GM23248 (cell line): ENCODE measurements at regions not wholly inside any gene's neighbourhood (a gene's known extent, or its start where the extent isn't known, plus 50 kb on each side); places are given as distances from the start of the nearest gene placed in this dataset.

Source experiments
- DNase-seq: peaks from one replicate; pipeline ENCODE4 v3.0.0-alpha.2; 2015
- H2AFZ ChIP-seq: fragments of 200-600 bp; sonication (generic); 2 replicates; pipeline ENCODE4 v1.6.1; 2016; ENCODE audit warnings: antibody characterized with exemption
- H3F3A ChIP-seq: fragments of 200-600 bp; sonication (generic); 2 replicates; pipeline ENCODE4 v1.6.1; 2016; ENCODE audit warnings: mild to moderate bottlenecking, antibody characterized with exemption, mixed run types; ENCODE audit not compliant: insufficient read depth
- H3K27ac ChIP-seq: fragments of 200-600 bp; sonication (generic); 2 replicates; pipeline ENCODE4 v1.5.1; 2016; ENCODE audit warnings: mild to moderate bottlenecking
- H3K27me3 ChIP-seq: fragments of 200-600 bp; sonication (generic); replicated peaks from 2 replicates; pipeline ENCODE4 v1.6.1; 2016; ENCODE audit warnings: mild to moderate bottlenecking; ENCODE audit not compliant: insufficient read depth
- H3K36me3 ChIP-seq: fragments of 200-600 bp; sonication (generic); 2 replicates; pipeline ENCODE4 v1.6.1; 2016; ENCODE audit warnings: low read depth, mild to moderate bottlenecking
- H3K4me1 ChIP-seq: fragments of 200-600 bp; sonication (generic); 2 replicates; pipeline ENCODE4 v1.6.1; 2016; ENCODE audit warnings: mild to moderate bottlenecking; ENCODE audit not compliant: insufficient read depth
- H3K4me2 ChIP-seq: fragments of 200-600 bp; sonication (generic); one replicate; pipeline ENCODE4 v1.6.1; 2016; ENCODE audit warnings: mild to moderate bottlenecking; ENCODE audit not compliant: unreplicated experiment
- H3K4me3 ChIP-seq: fragments of 200-600 bp; sonication (generic); 2 replicates; pipeline ENCODE4 v1.5.1; 2016; ENCODE audit warnings: mild to moderate bottlenecking
- H3K79me2 ChIP-seq: fragments of 200-600 bp; sonication (generic); 2 replicates; pipeline ENCODE4 v1.6.1; 2016; ENCODE audit warnings: mild to moderate bottlenecking; ENCODE audit not compliant: insufficient read depth
- H3K9ac ChIP-seq: fragments of 200-600 bp; sonication (generic); 2 replicates; pipeline ENCODE4 v1.6.1; 2016; ENCODE audit warnings: mild to moderate bottlenecking
- H3K9me2 ChIP-seq: fragments of 200-600 bp; sonication (generic); 2 replicates; pipeline ENCODE4 v1.6.1; 2016; ENCODE audit warnings: mixed run types, mild to moderate bottlenecking, moderate library complexity; ENCODE audit not compliant: insufficient read depth
- H3K9me3 ChIP-seq: fragments of 200-600 bp; sonication (generic); one replicate; pipeline ENCODE4 v1.6.1; 2017; ENCODE audit warnings: low read depth
- H4K20me1 ChIP-seq: fragments of 200-600 bp; sonication (generic); 2 replicates; pipeline ENCODE4 v1.6.0; 2016; ENCODE audit not compliant: insufficient read depth
- EZH2 ChIP-seq: fragments of 200-600 bp; sonication (generic); IDR thresholded peaks from 2 replicates; pipeline ENCODE4 v1.6.1; 2018; ENCODE audit warnings: antibody characterized with exemption, mild to moderate bottlenecking; ENCODE audit not compliant: insufficient read depth, poor library complexity, severe bottlenecking
- EZH2phosphoT487 ChIP-seq: fragments of 200-600 bp; sonication (generic); IDR thresholded peaks from 2 replicates; pipeline ENCODE4 v1.6.1; 2018; ENCODE audit warnings: antibody characterized with exemption, moderate library complexity, mild to moderate bottlenecking, low read depth; ENCODE audit not compliant: insufficient read depth
- WGBS, 2 experiments: methylation state at CpG; one replicate each; pipeline ENCODE4 v1.1.6; 2015 to 2017; ENCODE audit warnings: low lambda C conversion rate in 2 of 2, low coverage in 1 of 2; ENCODE audit errors: missing lambda C conversion rate in 2 of 2; 5-methylcytosine and 5-hydroxymethylcytosine counted together
- in situ Hi-C: fragments of 300-500 bp; cut with MboI; formaldehyde crosslinking; loops from 2 replicates; pipeline ENCODE4 v1.15.0; 2020

DNA sequence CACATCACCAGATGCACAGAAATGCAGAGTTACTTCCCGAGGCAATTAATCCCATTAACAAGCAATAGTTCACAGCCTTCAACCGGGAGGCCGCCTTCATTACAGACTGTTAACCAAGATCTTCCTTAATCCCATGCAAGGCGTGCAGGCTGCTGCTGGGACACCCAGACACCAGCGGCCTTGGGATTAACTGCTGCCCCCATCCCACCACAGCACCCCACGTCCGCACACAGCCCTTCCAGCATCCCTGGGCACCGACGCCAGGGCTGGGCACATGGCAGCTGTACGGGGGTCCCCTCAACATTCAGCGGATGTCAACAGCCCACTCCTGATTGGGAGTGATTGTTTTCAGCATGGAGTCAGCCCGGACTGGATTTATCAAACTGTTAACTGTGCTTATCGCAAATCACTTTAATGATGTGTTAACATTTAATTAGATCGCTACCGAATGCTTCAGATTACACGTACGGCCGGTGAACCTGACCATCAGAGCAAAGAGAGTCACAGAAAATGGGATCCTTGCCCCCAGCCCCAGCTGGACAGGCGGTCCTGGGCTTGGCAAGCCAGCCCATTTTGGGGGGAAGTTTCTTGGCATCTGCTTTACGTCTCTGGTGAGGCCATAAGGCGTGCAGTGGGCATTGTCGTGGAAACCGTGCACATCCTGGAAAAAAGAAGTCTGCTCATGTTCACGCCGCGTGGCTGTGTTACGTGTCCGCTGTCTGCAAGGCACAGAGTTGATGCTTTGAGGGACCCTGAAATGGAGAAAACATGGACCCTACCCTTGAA is 126.4 kb downstream of the HMX1 start:
- H3K4me2 ChIP-seq, result no peak overlapping the region
- WGBS, 2 experiments, result 32 to 37% methylated on average over 28 of the region's 28 CpGs

DNA sequence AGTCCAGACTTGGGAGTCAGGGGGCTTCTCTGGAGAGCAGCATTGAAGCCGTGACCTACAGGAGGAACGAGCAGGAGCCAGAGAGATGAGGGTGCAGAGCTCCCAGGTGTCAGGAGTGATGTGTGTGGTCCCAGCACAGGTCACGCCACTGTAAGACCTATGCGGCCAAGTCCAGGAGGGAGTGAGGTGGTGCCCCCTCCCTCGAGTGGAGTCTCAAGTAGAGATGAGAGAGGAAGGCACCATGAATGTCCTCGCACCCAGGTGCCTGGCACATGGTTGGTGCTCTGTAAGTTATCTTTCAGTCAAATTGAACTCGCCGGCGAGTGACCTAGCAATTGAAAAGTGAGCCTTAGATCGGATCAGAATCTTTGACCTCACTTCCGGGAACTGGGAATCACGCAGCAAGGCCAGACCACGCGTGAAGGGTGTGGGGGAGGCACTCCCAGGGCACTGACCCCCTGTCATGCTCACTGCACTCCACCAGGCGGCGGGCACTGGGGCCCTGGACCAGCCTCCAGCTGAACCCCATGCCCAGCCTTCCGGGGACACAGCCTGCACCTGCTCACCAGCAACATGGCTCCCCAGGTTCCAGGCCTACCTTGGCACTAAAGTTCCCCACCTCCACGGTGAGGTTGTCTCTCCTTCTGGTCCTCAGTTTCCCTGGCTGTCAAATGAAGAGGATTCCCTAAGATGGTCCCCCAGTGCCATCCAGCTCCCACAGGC is 127.4 kb downstream of the HMX1 start:
- no peak for TF ChIP-seq EZH2
- TF ChIP-seq EZH2phosphoT487, result no peak
- H3K9ac ChIP-seq, result no peak overlapping the region
- H3F3A ChIP-seq, result no peaks in the 10 kb centered on the region
- peaks cover 4% of the 10 kb centered on the region; the same call in 1 of the 2 replicates for H3K27me3 ChIP-seq
- H3K79me2 ChIP-seq, result no peaks in the 10 kb centered on the region
- 47 to 53% methylated on average over 18 of the region's 18 CpGs for WGBS, 2 experiments
- no peak overlapping the region for H3K27ac ChIP-seq
- H3K4me2 ChIP-seq, result no peak overlapping the region
- no peaks in the 10 kb centered on the region for H3K9me3 ChIP-seq
- H4K20me1 ChIP-seq, result no peaks in the 10 kb centered on the region
- no peak for DNase-seq
- H3K4me3 ChIP-seq, result no peak overlapping the region
- in situ Hi-C loops, result no loop called here
- no peaks in the 10 kb centered on the region for H3K9me2 ChIP-seq
- H3K4me1 ChIP-seq, result no peaks in the 10 kb centered on the region
- no peak overlapping the region for H2AFZ ChIP-seq
- no peaks in the 10 kb centered on the region for H3K36me3 ChIP-seq

More for the DNA sequence above, 126.4 kb downstream of the HMX1 start:
- Histone ChIP-seq H3K4me3 (no peak overlapping the region), H3K9me3 (no peaks in the 10 kb centered on the region), H3K27ac (no peak overlapping the region), H3K9ac (no peak overlapping the region), H3K9me2 (no peaks in the 10 kb centered on the region), H3K27me3 (peaks cover 4% of the 10 kb centered on the region; the same call in 1 of the 2 replicates), H3K79me2 (no peaks in the 10 kb centered on the region), H3K4me1 (no peaks in the 10 kb centered on the region), H3F3A (no peaks in the 10 kb centered on the region), H3K36me3 (no peaks in the 10 kb centered on the region), H2AFZ (no peak overlapping the region), H4K20me1 (no peaks in the 10 kb centered on the region)
- no peak for DNase-seq
- TF ChIP-seq EZH2phosphoT487 (no peak), EZH2 (no peak)
- in situ Hi-C loops, result no loop called here

DNA sequence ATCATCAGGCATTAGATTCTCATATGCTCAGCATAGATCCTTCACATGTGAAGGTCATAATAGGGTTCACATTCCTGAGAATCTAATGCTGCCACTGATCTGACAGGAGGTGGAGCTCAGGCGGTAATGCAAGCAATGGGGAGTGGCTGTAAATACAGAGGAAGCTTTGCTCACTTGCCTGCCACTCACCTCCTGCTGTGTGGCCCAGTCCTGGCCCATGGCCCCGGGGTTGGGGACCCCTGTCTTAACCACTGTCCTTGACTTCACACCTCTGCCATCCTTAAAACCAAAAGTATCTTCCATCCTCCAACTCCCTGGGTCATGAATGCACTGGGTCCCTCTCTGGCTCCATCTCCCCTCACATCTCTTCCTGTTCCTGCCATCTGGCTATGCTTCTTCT is 129.1 kb downstream of the HMX1 start:
- Histone ChIP-seq H3K36me3 (no peaks in the 10 kb centered on the region), H3K27ac (no peak overlapping the region), H3F3A (no peaks in the 10 kb centered on the region), H3K9ac (no peak overlapping the region), H3K4me1 (no peaks in the 10 kb centered on the region), H3K4me3 (no peak overlapping the region), H3K9me2 (no peaks in the 10 kb centered on the region), H3K79me2 (no peaks in the 10 kb centered on the region), H4K20me1 (no peaks in the 10 kb centered on the region), H3K4me2 (no peak overlapping the region), H3K27me3 (peaks cover 4% of the 10 kb centered on the region; the same call in 1 of the 2 replicates), H2AFZ (no peak overlapping the region), H3K9me3 (no peaks in the 10 kb centered on the region)
- DNase-seq, result no peak
- WGBS, 2 experiments, result 42 to 45% methylated on average over 2 of the region's 2 CpGs
- in situ Hi-C loops, result no loop called here
- no peak for TF ChIP-seq EZH2phosphoT487
- TF ChIP-seq EZH2, result no peak

DNA sequence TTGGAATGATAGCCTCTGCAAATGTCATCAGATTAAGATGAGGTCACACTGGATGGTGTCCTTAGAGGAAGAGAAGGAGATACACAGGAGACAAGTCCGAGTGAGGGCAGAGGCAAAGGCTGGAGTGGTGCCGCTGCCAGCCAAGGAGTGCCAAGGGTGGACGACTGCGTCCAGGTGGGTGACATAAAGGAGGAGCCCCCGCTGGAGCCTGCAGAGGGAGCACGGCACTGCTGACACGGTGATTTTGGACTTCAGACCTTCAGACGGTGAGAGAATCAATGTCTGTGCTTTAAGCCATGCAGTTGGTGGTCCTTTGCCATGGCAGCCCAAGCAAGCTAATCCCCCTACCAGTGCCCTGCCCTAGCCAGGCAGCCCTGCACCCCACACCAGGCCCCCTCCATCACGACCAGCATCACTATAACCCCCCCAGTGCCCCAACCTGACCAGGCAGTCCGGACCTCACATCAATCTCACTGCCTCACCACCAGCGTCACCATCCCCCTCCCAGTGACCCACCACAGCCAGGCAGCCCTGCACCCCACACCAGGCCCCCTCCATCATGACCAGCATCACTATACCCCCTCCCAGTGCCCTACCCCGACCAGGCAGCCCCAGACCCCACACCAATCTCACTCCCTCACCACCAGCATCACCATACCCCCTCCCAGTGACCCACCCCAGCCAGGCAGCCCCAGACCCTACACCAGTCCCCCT is 130.0 kb downstream of the HMX1 start:
- H3F3A ChIP-seq, result no peaks in the 10 kb centered on the region
- 46 to 49% methylated on average over 8 to 12 of the region's 12 CpGs for WGBS, 2 experiments
- H3K9me3 ChIP-seq, result no peaks in the 10 kb centered on the region
- H3K27me3 ChIP-seq, result peaks cover 4% of the 10 kb centered on the region; the same call in 1 of the 2 replicates
- no peaks in the 10 kb centered on the region for H3K9me2 ChIP-seq
- no peaks in the 10 kb centered on the region for H3K79me2 ChIP-seq
- no peak overlapping the region for H3K27ac ChIP-seq
- DNase-seq, result no peak
- H4K20me1 ChIP-seq, result no peaks in the 10 kb centered on the region
- H3K4me2 ChIP-seq, result no peak overlapping the region
- in situ Hi-C loops, result no loop called here
- no peak for TF ChIP-seq EZH2phosphoT487
- no peak for TF ChIP-seq EZH2
- no peak overlapping the region for H2AFZ ChIP-seq
- no peak overlapping the region for H3K9ac ChIP-seq
- H3K4me3 ChIP-seq, result no peak overlapping the region
- H3K36me3 ChIP-seq, result no peaks in the 10 kb centered on the region
- H3K4me1 ChIP-seq, result no peaks in the 10 kb centered on the region
